ENCODE measurements at regions not wholly inside any gene's neighbourhood (a gene's known extent, or its start where the extent isn't known, plus 50 kb on each side); places are given as distances from the start of the nearest gene placed in this dataset.

- Histone ChIP-seq H4K20me1 (ENCODE audit: insufficient read depth, low read length) (no peaks in the 10 kb centered on the region), H3K4me2 (replicated peaks; ENCODE audit: extremely low read depth, low read length, poor library complexity, severe bottlenecking) (no peak overlapping the region), H3K79me2 (ENCODE audit: insufficient read depth, low read length) (no peaks in the 10 kb centered on the region), H3K4me1 (ENCODE audit: control insufficient read depth in 1 of 2, insufficient read depth in 2 of 2, low read length in 2 of 2) (no peaks in the 10 kb centered on the region), H3K9me3 (replicated peaks in 1 of 2; ENCODE audit: control insufficient read depth in 1 of 2, insufficient read depth in 1 of 2, low read length in 2 of 2) (no peaks in the 10 kb centered on the region), H3K4me3 (replicated peaks in 1 of 3; ENCODE audit: low read depth in 2 of 3, low read length in 3 of 3) (no peak overlapping the region), H3K27me3 (ENCODE audit: control insufficient read depth in 2 of 2, insufficient read depth in 2 of 2, low read length in 2 of 2) (no peaks in the 10 kb centered on the region), H3K27ac (ENCODE audit: low read depth in 1 of 2, low read length in 2 of 2) (no peak overlapping the region), H3K36me3 (replicated peaks in 1 of 2; ENCODE audit: control insufficient read depth in 1 of 2, insufficient read depth in 2 of 2, low read length in 2 of 2) (no peaks in the 10 kb centered on the region), H2AFZ (ENCODE audit: insufficient read depth, low read depth, low read length, poor library complexity, severe bottlenecking) (no peak overlapping the region), H3K9ac (ENCODE audit: insufficient read depth, low read length, poor library complexity, severe bottlenecking) (no peak overlapping the region)
- Mint-ChIP-seq H3K4me3 (no peak overlapping the region), H3K4me1 (no peaks in the 10 kb centered on the region), H3K27ac (no peak overlapping the region), H3K36me3 (no peaks in the 10 kb centered on the region), H3K9me3 (peaks cover 0 to 4% (median 1%) of the 10 kb centered on the region in 7 donors), H3K27me3 (ENCODE audit: low read depth in 3 of 3) (peaks cover 0 to 2% (median 2%) of the 10 kb centered on the region in 3 donors)
- intact Hi-C loops (cut with micrococcal nuclease), result no loop called here
- no peak for TF ChIP-seq CTCF (IDR thresholded peaks at IDR 0.05)
- DNase-seq, result no peak
Observed at GRCh38 chr1:208899438-208899837, 655.3 kb upstream of the PLXNA2 start.

GRCh38 chr1:208903251-208903905 is 659.2 kb upstream of the PLXNA2 start:
- H3K9me3 Mint-ChIP-seq, result peaks cover 0 to 7% (median 4%) of the 10 kb centered on the region in 7 donors
- 100% methylated on average over 1 of the region's 7 CpGs for WGBS (ENCODE audit: insufficient coverage)
- Histone ChIP-seq H4K20me1 (ENCODE audit: insufficient read depth, low read length) (no peaks in the 10 kb centered on the region), H3K27me3 (ENCODE audit: control insufficient read depth in 2 of 2, insufficient read depth in 2 of 2, low read length in 2 of 2) (no peaks in the 10 kb centered on the region), H3K4me1 (ENCODE audit: control insufficient read depth in 1 of 2, insufficient read depth in 2 of 2, low read length in 2 of 2) (no peaks in the 10 kb centered on the region), H3K79me2 (ENCODE audit: insufficient read depth, low read length) (no peaks in the 10 kb centered on the region), H3K9me3 (replicated peaks in 1 of 2; ENCODE audit: control insufficient read depth in 1 of 2, insufficient read depth in 1 of 2, low read length in 2 of 2) (no peaks in the 10 kb centered on the region), H3K4me2 (replicated peaks; ENCODE audit: extremely low read depth, low read length, poor library complexity, severe bottlenecking) (no peak overlapping the region), H3K4me3 (replicated peaks in 1 of 3; ENCODE audit: low read depth in 2 of 3, low read length in 3 of 3) (no peak overlapping the region), H3K36me3 (replicated peaks in 1 of 2; ENCODE audit: control insufficient read depth in 1 of 2, insufficient read depth in 2 of 2, low read length in 2 of 2) (no peaks in the 10 kb centered on the region), H3K9ac (ENCODE audit: insufficient read depth, low read length, poor library complexity, severe bottlenecking) (no peak overlapping the region), H2AFZ (ENCODE audit: insufficient read depth, low read depth, low read length, poor library complexity, severe bottlenecking) (no peak overlapping the region), H3K27ac (ENCODE audit: low read depth in 1 of 2, low read length in 2 of 2) (no peak overlapping the region)
- H3K4me1 Mint-ChIP-seq, result no peaks in the 10 kb centered on the region
- peak overlapping the region in 1 of 7 donors; percentile 65 for H3K27ac Mint-ChIP-seq
- no peaks in the 10 kb centered on the region for H3K36me3 Mint-ChIP-seq
- H3K4me3 Mint-ChIP-seq, result no peak overlapping the region
- no peak for TF ChIP-seq CTCF (IDR thresholded peaks at IDR 0.05)
- intact Hi-C loops (cut with micrococcal nuclease), result no loop called here
- peaks cover 0 to 2% (median 1%) of the 10 kb centered on the region in 3 donors for H3K27me3 Mint-ChIP-seq (ENCODE audit: low read depth in 3 of 3)
- DNase-seq, result no peak
